ENCODE measurements at regions not wholly inside any gene's neighbourhood (a gene's known extent, or its start where the extent isn't known, plus 50 kb on each side); places are given as distances from the start of the nearest gene placed in this dataset.

- no peak for DNase-seq
Measured at GRCh38 chr12:111220363-111220762, 148.5 kb downstream of the PHETA1 start.

GRCh38 chr12:111219440-111219839 lies 149.5 kb downstream of the PHETA1 start:
- DNase-seq = no peak

- DNase-seq = no peak
Measured at GRCh38 chr12:111218499-111218898, 150.4 kb downstream of the PHETA1 start.

GRCh38 chr12:111216387-111217159 lies 152.3 kb downstream of the PHETA1 start:
- no peak for DNase-seq

GRCh38 chr12:111215881-111216280 lies 153.0 kb downstream of the PHETA1 start:
- no peak for DNase-seq

- DNase-seq = no peak
Measured at GRCh38 chr12:111214401-111214800, 154.5 kb downstream of the PHETA1 start.

GRCh38 chr12:111213561-111213960 lies 155.3 kb downstream of the PHETA1 start:
- no peak for DNase-seq

- DNase-seq = no peak
Measured at GRCh38 chr12:111212814-111213456, 156.0 kb downstream of the PHETA1 start.

GRCh38 chr12:111211910-111212757 lies 156.8 kb downstream of the PHETA1 start:
- DNase-seq = no peak

GRCh38 chr12:111209811-111210210 lies 159.1 kb downstream of the PHETA1 start:
- no peak for DNase-seq

GRCh38 chr12:111207761-111208160 lies 161.1 kb downstream of the PHETA1 start:
- DNase-seq = no peak

- no peak for DNase-seq
Measured at GRCh38 chr12:111204788-111205241, 164.1 kb downstream of the PHETA1 start.

GRCh38 chr12:111203969-111204368 lies 164.9 kb downstream of the PHETA1 start:
- DNase-seq = no peak

GRCh38 chr12:111203446-111203845 lies 165.4 kb downstream of the PHETA1 start:
- no peak for DNase-seq

GRCh38 chr12:111202237-111202915 lies 166.5 kb downstream of the PHETA1 start:
- no peak for DNase-seq

- DNase-seq = no peak
Measured at GRCh38 chr12:111201495-111202236, 167.2 kb downstream of the PHETA1 start.

GRCh38 chr12:111201036-111201435 lies 167.9 kb downstream of the PHETA1 start:
- no peak for DNase-seq

- DNase-seq = no peak
Measured at GRCh38 chr12:111197376-111197944, 171.4 kb downstream of the PHETA1 start.

GRCh38 chr12:111196532-111196931 lies 172.4 kb downstream of the PHETA1 start:
- DNase-seq = no peak

GRCh38 chr12:111195316-111195715 lies 173.6 kb downstream of the PHETA1 start:
- no peak for DNase-seq

- no peak for DNase-seq
Measured at GRCh38 chr12:111194703-111195051, 174.2 kb downstream of the PHETA1 start.

Data from SW 1271 (cell line).